ENCODE measurements at regions not wholly inside any gene's neighbourhood (a gene's known extent, or its start where the extent isn't known, plus 50 kb on each side); places are given as distances from the start of the nearest gene placed in this dataset.

DNA sequence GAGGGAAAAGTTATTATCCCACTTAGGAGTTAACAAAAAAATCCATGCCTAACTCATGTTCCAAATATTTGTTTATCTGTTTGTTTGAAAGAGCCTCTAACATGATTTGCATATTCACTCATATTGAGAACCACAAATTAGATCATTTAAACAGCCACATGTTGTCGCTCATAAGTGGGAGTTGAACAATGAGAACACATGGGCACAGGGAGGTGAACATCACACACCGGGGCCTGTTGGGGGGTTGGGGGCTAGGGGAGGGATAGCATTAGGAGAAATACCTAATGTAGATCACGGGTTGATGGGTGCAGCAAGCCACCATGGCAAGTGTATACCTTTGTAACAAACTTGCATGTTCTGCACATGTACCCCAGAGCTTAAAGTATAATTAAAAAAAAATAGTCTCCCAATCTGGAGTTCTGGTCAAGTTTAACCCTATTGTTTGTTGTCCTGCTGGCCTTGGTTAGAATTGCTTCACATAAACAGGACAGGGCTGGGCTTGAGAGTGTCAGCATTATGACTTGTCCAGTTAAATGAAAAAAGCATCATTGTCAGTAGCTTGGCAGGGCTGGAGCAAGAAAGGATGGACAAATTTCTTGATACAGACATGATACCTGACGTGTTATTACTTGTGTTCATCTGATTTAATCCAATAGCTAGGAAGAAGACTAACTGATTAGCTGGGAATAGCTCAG, 57.8 kb upstream of the PSMA1 start:
- TF ChIP-seq POLR2AphosphoS5 (IDR thresholded peaks at IDR 0.05; ENCODE audit: low read depth, low read length) (no peak), POLR2A (IDR thresholded peaks at IDR 0.05; ENCODE audit: low read depth, low read length) (no peak)

Measured in GM12892 (cell line).